Prostate gland (tissue), 2 donors: ENCODE measurements at regions not wholly inside any gene's neighbourhood (a gene's known extent, or its start where the extent isn't known, plus 50 kb on each side); places are given as distances from the start of the nearest gene placed in this dataset.

Source experiments
- POLR2A ChIP-seq: fragments of 450-650 bp; IDR thresholded peaks from one replicate; pipeline ENCODE4 v1.6.1; 2016; ENCODE audit warnings: antibody characterized with exemption, mild to moderate bottlenecking
- POLR2AphosphoS5 ChIP-seq: sonication (generic); formaldehyde crosslinking; IDR thresholded peaks from one replicate; pipeline ENCODE4 v1.6.1; 2017; ENCODE audit warnings: antibody characterized with exemption
- TF ChIP-seq, protein P1 (sequence below), 4 experiments: fragments of 200-600 bp in 2 of 4; fragments of 450-650 bp in 2 of 4; sonication (generic) in 2 of 4; IDR thresholded peaks; 1 replicate in 3 of 4; 2 replicates in 1 of 4; pipeline ENCODE4 v1.5.1; 2016 to 2019; ENCODE audit warnings: antibody characterized with exemption in 4 of 4, mild to moderate bottlenecking in 2 of 4, moderate library complexity in 2 of 4

DNA sequence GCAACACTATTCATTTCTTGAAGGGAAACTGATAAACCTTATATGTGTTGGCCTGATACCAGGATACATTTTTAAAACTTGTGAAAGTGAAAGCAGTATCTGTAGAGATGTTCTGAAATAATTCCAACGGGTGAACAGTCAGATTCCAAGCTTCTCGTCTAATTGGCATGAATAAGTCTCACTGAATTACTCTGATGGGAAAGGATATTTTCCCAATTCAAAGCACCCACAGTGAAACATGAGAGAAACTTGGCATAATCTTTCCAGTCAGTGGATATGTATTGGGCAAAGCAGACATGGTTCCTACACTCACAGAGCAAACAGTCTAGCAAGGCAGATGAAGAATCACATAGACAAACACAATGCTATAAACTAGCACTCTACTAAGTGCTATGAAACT lies 413.1 kb downstream of the MED13L start:
- TF ChIP-seq, protein P1, sequence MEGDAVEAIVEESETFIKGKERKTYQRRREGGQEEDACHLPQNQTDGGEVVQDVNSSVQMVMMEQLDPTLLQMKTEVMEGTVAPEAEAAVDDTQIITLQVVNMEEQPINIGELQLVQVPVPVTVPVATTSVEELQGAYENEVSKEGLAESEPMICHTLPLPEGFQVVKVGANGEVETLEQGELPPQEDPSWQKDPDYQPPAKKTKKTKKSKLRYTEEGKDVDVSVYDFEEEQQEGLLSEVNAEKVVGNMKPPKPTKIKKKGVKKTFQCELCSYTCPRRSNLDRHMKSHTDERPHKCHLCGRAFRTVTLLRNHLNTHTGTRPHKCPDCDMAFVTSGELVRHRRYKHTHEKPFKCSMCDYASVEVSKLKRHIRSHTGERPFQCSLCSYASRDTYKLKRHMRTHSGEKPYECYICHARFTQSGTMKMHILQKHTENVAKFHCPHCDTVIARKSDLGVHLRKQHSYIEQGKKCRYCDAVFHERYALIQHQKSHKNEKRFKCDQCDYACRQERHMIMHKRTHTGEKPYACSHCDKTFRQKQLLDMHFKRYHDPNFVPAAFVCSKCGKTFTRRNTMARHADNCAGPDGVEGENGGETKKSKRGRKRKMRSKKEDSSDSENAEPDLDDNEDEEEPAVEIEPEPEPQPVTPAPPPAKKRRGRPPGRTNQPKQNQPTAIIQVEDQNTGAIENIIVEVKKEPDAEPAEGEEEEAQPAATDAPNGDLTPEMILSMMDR (IDR thresholded peaks at IDR 0.05): no peak
- TF ChIP-seq POLR2AphosphoS5 (no peak), POLR2A (no peak)
